NCI-H226 (cell line): ENCODE measurements at regions not wholly inside any gene's neighbourhood (a gene's known extent, or its start where the extent isn't known, plus 50 kb on each side); places are given as distances from the start of the nearest gene placed in this dataset.

ENCODE experiments used
- DNase-seq: peaks from one replicate; pipeline ENCODE4 v3.0.0-alpha.2; 2015

DNA sequence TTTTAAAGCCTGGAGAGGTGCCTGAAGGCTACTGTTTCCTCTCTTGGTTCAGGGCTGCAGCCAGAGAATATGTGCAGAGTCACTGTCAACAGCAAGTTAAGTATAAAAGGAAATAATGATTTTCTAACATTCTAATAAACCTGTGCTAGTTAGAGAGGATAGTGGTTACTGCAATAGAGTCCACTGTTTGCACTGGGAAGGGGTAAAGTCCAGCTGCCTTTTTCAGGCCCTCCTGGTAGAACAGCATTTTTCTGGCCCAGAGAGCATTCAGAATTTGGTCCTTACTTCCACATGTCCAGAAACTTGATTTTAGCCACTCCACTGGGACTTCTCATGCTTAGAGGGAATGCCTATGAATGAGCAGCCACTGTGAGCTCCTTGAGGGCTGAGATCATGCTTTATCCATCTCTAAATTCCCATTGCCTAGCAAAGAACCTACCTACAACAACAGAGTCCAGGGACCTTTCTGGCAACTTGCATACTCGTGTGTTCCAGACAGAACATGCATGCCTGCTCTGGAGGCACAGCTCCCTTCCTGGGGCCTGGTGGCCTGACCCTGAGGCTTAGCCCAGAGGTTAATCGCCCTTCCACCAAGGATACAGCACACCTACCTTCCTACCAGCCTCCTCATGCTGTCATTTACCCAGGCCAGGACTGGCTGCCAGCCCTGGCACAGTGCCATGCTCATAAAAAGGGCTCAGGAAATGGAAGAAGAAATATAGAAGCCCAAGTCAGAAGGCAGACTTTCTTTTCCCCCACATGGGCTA, 50.3 kb upstream of the ATP13A3 start:
- DNase-seq, result peak; percentile 27
